SK-N-SH treated with all-trans-retinoic acid at 6 μM for 48 hours (cell line): ENCODE measurements at regions not wholly inside any gene's neighbourhood (a gene's known extent, or its start where the extent isn't known, plus 50 kb on each side); places are given as distances from the start of the nearest gene placed in this dataset.

Source experiments
- BACH2 ChIP-seq: fragments of 250-450 bp; sonication (Bioruptor Pico); IDR thresholded peaks from 2 replicates; pipeline ENCODE4 v1.9.0; 2021; ENCODE audit warnings: mild to moderate bottlenecking, borderline replicate concordance
- ESRRG ChIP-seq: fragments of 250-450 bp; sonication (Bioruptor Pico); IDR thresholded peaks from 2 replicates; pipeline ENCODE4 v1.6.1; 2021; ENCODE audit warnings: mild to moderate bottlenecking
- ISL1 ChIP-seq: fragments of 250-450 bp; sonication (Bioruptor Pico); IDR thresholded peaks from 2 replicates; pipeline ENCODE4 v2.1.2; 2022; ENCODE audit warnings: mild to moderate bottlenecking, moderate library complexity
- ZFP30 ChIP-seq: fragments of 450-650 bp; formaldehyde crosslinking; IDR thresholded peaks from 2 replicates; pipeline ENCODE4 v1.5.0; 2022; ENCODE audit warnings: mild to moderate bottlenecking, moderate library complexity
- ZNF565 ChIP-seq: fragments of 450-650 bp; formaldehyde crosslinking; conservative IDR thresholded peaks from 2 replicates; pipeline ENCODE4 v1.5.0; 2020; ENCODE audit warnings: low read depth, mild to moderate bottlenecking, moderate library complexity

GRCh38 chr2:193861557-193861956, 1666.8 kb upstream of the TMEFF2 start:
- TF ChIP-seq ZFP30 (CRISPR knock-in tag) (no peak), BACH2 (CRISPR knock-in tag) (no peak), ISL1 (CRISPR knock-in tag) (no peak), ESRRG (no peak), ZNF565 (CRISPR knock-in tag) (no peak)
